ENCODE measurements at regions not wholly inside any gene's neighbourhood (a gene's known extent, or its start where the extent isn't known, plus 50 kb on each side); places are given as distances from the start of the nearest gene placed in this dataset.

DNA sequence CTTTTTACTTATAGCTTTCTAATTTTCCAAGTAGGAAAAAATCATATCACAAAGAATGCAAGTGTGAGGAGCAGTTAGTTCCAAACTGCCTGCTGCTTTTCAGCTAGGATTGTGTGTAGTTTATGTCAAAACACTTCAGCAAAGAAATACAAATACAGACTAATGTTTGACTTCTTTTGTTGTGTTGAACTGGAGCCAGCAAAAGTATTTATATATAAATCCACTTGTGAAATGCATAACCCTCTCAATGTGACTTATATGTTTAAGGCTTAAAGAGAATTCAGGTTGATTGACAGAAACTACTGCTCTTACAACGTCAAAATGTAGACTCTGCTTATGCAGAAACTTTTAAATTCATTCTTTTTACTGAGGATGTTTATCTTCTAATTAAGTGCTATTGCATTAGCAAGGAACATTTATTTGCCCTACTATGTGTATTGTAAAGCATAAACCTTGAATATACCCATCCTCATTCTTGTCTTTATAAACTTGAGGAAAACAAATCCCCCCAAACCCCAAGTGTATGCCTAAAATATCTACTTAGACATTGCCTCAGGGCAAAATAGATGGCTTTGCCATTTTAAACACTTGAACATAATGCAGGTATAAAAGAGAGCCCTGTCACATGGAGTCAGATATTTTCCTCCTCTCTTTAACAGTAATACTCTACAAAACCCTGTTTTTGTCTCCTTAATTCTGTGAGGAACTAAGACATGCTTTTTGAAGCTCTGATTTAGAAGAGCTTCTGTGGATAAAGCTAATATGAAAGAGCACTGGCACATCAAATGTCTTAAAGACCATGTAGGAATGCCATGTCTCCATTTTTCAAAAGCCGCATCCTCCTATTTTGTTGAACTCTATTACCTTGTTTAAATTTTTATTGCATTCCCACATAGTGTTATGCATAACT is 302.8 kb upstream of the TBC1D5 start:
- H3K27me3 ChIP-seq (ENCODE audit: control insufficient read depth, insufficient read depth, low read length, poor library complexity, severe bottlenecking), result no peaks in the 10 kb centered on the region

DNA sequence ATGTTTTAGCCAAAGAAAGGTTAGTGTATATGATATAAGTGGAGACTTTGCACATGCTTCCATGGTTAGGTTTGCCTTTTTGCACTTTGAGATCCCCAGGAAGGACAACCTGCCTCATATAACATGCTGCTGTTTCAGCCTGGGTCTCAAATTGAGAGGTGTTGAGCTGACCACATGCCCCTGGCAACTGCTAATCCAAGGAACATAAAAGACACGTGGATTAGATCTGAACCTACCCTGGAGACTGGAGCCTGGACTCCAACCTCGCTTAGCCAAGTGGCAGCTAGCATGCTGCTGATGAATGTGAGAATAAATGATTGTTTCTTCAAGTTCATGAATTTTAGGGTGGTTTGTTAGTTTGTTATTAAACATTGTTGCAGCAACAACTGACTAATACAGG is 301.8 kb upstream of the TBC1D5 start:
- Mint-ChIP-seq H3K36me3 (ENCODE audit: low read depth) (peaks cover 24% of the 10 kb centered on the region), H3K27me3 (ENCODE audit: insufficient read depth) (no peaks in the 10 kb centered on the region), H3K27ac (no peak overlapping the region), H3K4me1 (peaks cover 2% of the 10 kb centered on the region), H3K9me3 (no peaks in the 10 kb centered on the region), H3K4me3 (no peak overlapping the region)
- no peaks in the 10 kb centered on the region for H3K27me3 ChIP-seq (ENCODE audit: control insufficient read depth, insufficient read depth, low read length, poor library complexity, severe bottlenecking)
- DNase-seq, result no peak
- no peak overlapping the region for H3K27ac ChIP-seq (ENCODE audit: low read depth, low read length)
- H3K9ac ChIP-seq (ENCODE audit: extremely low read depth, low read length, poor library complexity, severe bottlenecking), result no peak overlapping the region
- 84 to 100% methylated on average over 2 of the region's 2 CpGs for WGBS, 2 experiments (ENCODE audit: insufficient coverage in 1 of 2, insufficient read length in 1 of 2)
- no peak overlapping the region for H3K4me3 ChIP-seq (ENCODE audit: low read length)
- H3K36me3 ChIP-seq (ENCODE audit: control insufficient read depth, insufficient read depth, low read length), result no peaks in the 10 kb centered on the region
- no peaks in the 10 kb centered on the region for H3K4me1 ChIP-seq (ENCODE audit: control insufficient read depth, insufficient read depth, low read length)
- no peaks in the 10 kb centered on the region for H3K9me3 ChIP-seq (ENCODE audit: control insufficient read depth, low read length)
- TF ChIP-seq, protein P1, sequence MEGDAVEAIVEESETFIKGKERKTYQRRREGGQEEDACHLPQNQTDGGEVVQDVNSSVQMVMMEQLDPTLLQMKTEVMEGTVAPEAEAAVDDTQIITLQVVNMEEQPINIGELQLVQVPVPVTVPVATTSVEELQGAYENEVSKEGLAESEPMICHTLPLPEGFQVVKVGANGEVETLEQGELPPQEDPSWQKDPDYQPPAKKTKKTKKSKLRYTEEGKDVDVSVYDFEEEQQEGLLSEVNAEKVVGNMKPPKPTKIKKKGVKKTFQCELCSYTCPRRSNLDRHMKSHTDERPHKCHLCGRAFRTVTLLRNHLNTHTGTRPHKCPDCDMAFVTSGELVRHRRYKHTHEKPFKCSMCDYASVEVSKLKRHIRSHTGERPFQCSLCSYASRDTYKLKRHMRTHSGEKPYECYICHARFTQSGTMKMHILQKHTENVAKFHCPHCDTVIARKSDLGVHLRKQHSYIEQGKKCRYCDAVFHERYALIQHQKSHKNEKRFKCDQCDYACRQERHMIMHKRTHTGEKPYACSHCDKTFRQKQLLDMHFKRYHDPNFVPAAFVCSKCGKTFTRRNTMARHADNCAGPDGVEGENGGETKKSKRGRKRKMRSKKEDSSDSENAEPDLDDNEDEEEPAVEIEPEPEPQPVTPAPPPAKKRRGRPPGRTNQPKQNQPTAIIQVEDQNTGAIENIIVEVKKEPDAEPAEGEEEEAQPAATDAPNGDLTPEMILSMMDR (conservative IDR thresholded peaks at IDR 0.05), result no peak

More for the DNA sequence above, 302.8 kb upstream of the TBC1D5 start:
- H3K27ac ChIP-seq (ENCODE audit: low read depth, low read length), result no peak overlapping the region
- H3K4me3 ChIP-seq (ENCODE audit: low read length), result no peak overlapping the region
- WGBS, 2 experiments (ENCODE audit: insufficient coverage in 1 of 2, insufficient read length in 1 of 2), result 81 to 100% methylated on average over 1 to 2 of the region's 2 CpGs
- H3K36me3 ChIP-seq (ENCODE audit: control insufficient read depth, insufficient read depth, low read length), result no peaks in the 10 kb centered on the region
- no peak for DNase-seq
- Mint-ChIP-seq H3K4me3 (no peak overlapping the region), H3K27me3 (ENCODE audit: insufficient read depth) (no peaks in the 10 kb centered on the region), H3K9me3 (no peaks in the 10 kb centered on the region), H3K4me1 (peaks cover 8% of the 10 kb centered on the region), H3K27ac (no peak overlapping the region), H3K36me3 (ENCODE audit: low read depth) (peaks cover 24% of the 10 kb centered on the region)
- no peaks in the 10 kb centered on the region for H3K4me1 ChIP-seq (ENCODE audit: control insufficient read depth, insufficient read depth, low read length)
- H3K9me3 ChIP-seq (ENCODE audit: control insufficient read depth, low read length), result no peaks in the 10 kb centered on the region
- TF ChIP-seq, protein P1 (conservative IDR thresholded peaks at IDR 0.05), result no peak
- H3K9ac ChIP-seq (ENCODE audit: extremely low read depth, low read length, poor library complexity, severe bottlenecking), result no peak overlapping the region

DNA sequence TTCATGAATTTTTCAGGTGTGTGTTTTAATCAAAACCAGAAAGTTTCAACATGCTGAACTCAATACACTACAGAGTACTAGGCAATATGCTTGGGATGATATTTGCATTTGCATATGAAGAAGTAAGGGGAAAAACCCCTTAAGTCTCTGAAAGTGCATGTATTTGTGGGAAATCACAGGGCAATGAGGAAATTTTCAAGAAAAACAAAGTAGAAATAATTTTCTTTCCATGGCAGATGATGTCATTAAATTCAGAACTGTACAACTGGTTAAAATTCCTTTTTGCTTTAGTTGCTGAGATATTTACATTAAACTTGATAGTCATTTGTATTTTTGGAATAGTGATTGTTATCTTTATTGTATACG is 294.0 kb upstream of the TBC1D5 start:
- H3K36me3 ChIP-seq (ENCODE audit: control insufficient read depth, insufficient read depth, low read length), result no peaks in the 10 kb centered on the region
- TF ChIP-seq, protein P1 (conservative IDR thresholded peaks at IDR 0.05), result no peak
- peaks cover 35% of the 10 kb centered on the region for H3K4me1 Mint-ChIP-seq
- peaks cover 5% of the 10 kb centered on the region for H3K4me1 ChIP-seq (ENCODE audit: control insufficient read depth, insufficient read depth, low read length)
- H3K27me3 Mint-ChIP-seq (ENCODE audit: insufficient read depth), result no peaks in the 10 kb centered on the region
- no peak for DNase-seq
- H3K27ac ChIP-seq (ENCODE audit: low read depth, low read length), result no peak overlapping the region
- 60% methylated on average over 1 of the region's 1 CpG; no CpG with 5 or more reads in 1 of the 2 experiments for WGBS, 2 experiments (ENCODE audit: insufficient coverage in 1 of 2, insufficient read length in 1 of 2)
- no peak overlapping the region for H3K4me3 ChIP-seq (ENCODE audit: low read length)
- H3K27ac Mint-ChIP-seq, result no peak overlapping the region
- H3K9me3 ChIP-seq (ENCODE audit: control insufficient read depth, low read length), result no peaks in the 10 kb centered on the region
- no peaks in the 10 kb centered on the region for H3K27me3 ChIP-seq (ENCODE audit: control insufficient read depth, insufficient read depth, low read length, poor library complexity, severe bottlenecking)
- no peak overlapping the region for H3K4me3 Mint-ChIP-seq
- H3K36me3 Mint-ChIP-seq (ENCODE audit: low read depth), result peaks cover 10% of the 10 kb centered on the region
- no peaks in the 10 kb centered on the region for H3K9me3 Mint-ChIP-seq
- no peak overlapping the region for H3K9ac ChIP-seq (ENCODE audit: extremely low read depth, low read length, poor library complexity, severe bottlenecking)

Measured in endodermal cell (in vitro differentiated cells).